Liver (tissue), 3 donors: ENCODE measurements at regions not wholly inside any gene's neighbourhood (a gene's known extent, or its start where the extent isn't known, plus 50 kb on each side); places are given as distances from the start of the nearest gene placed in this dataset.

ENCODE experiments used
- GABPA ChIP-seq, 2 donors: IDR thresholded peaks in 1 of 2; conservative IDR thresholded peaks in 1 of 2; 2 replicates each; pipeline ENCODE4 v1.6.1; 2016; ENCODE audit warnings: antibody characterized with exemption in 2 of 2, mild to moderate bottlenecking in 1 of 2, moderate library complexity in 1 of 2
- NR2F2 ChIP-seq: IDR thresholded peaks from 2 replicates; pipeline ENCODE4 v1.6.1; 2016; ENCODE audit warnings: antibody characterized with exemption
- RAD21 ChIP-seq, 2 donors: IDR thresholded peaks; 2 replicates each; pipeline ENCODE4 v1.6.1; 2016; ENCODE audit warnings: antibody characterized with exemption in 2 of 2, mild to moderate bottlenecking in 2 of 2
- RXRA ChIP-seq, 2 donors: IDR thresholded peaks; 2 replicates each; pipeline ENCODE4 v1.6.1; 2017 to 2018; ENCODE audit warnings: antibody characterized with exemption in 2 of 2, mild to moderate bottlenecking in 1 of 2
- SP1 ChIP-seq: IDR thresholded peaks from 2 replicates; pipeline ENCODE4 v1.6.1; 2018; ENCODE audit warnings: antibody characterized with exemption, mild to moderate bottlenecking
- TAF1 ChIP-seq: conservative IDR thresholded peaks from 2 replicates; pipeline ENCODE4 v1.6.1; 2016; ENCODE audit warnings: antibody characterized with exemption, mild to moderate bottlenecking
- YY1 ChIP-seq: IDR thresholded peaks from 2 replicates; pipeline ENCODE4 v1.6.1; 2016; ENCODE audit warnings: antibody characterized with exemption, mild to moderate bottlenecking
- TF ChIP-seq, protein P1 (sequence below): fragments of 150-350 bp; IDR thresholded peaks from 2 replicates; pipeline ENCODE4 v1.5.1; 2017; ENCODE audit warnings: improper control_type of control experiment, low read depth, low read length; ENCODE audit not compliant: missing input control
- TF ChIP-seq, protein P2 (sequence below): IDR thresholded peaks from 2 replicates; pipeline ENCODE4 v1.6.1; 2016; ENCODE audit warnings: antibody characterized with exemption
- TF ChIP-seq, protein P3 (sequence below): IDR thresholded peaks from 2 replicates; pipeline ENCODE4 v1.6.1; 2016; ENCODE audit warnings: antibody characterized with exemption
- TF ChIP-seq, protein P4 (sequence below): IDR thresholded peaks from 2 replicates; pipeline ENCODE4 v1.6.1; 2016; ENCODE audit warnings: antibody characterized with exemption
- donor health status: healthy.
- donor health status: healthy.

DNA sequence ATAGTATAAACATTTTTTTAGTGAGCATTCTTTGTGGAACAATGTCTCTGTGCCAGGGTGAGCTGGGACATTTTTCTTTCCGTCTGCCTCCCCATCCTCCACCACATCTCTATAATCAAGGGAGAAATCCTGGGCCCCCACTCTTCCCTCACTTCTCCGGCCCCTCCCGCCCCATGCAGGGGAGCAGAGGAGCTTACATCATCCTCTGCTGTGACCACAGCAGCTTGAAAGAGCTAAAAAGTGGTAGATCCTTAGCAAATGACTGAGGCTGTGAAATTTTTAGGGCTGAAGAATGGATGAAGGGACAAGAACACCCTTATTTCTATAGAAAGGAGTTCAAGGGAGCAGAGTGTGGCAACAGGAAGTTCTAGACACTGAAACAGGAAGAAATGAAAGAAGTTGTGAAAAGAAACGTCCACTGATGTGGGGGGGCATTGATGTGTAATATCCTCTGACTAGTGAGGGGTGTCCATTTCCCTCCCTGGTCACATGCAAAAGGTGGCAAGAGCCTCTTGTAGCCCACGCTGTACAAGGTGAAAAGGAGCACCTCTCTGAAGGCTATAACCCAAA, 380.3 kb upstream of the JARID2 start:
- TF ChIP-seq RAD21 (IDR thresholded peaks at IDR 0.05) (peak in 1 of 2 donors; percentile 4), NR2F2 (no peak), SP1 (no peak), GABPA (IDR thresholded peaks at IDR 0.05 in 1 of 2, conservative IDR thresholded peaks at IDR 0.05 in 1 of 2) (no peak), YY1 (no peak), TAF1 (no peak), RXRA (IDR thresholded peaks at IDR 0.05) (no peak)
- TF ChIP-seq, protein P1, sequence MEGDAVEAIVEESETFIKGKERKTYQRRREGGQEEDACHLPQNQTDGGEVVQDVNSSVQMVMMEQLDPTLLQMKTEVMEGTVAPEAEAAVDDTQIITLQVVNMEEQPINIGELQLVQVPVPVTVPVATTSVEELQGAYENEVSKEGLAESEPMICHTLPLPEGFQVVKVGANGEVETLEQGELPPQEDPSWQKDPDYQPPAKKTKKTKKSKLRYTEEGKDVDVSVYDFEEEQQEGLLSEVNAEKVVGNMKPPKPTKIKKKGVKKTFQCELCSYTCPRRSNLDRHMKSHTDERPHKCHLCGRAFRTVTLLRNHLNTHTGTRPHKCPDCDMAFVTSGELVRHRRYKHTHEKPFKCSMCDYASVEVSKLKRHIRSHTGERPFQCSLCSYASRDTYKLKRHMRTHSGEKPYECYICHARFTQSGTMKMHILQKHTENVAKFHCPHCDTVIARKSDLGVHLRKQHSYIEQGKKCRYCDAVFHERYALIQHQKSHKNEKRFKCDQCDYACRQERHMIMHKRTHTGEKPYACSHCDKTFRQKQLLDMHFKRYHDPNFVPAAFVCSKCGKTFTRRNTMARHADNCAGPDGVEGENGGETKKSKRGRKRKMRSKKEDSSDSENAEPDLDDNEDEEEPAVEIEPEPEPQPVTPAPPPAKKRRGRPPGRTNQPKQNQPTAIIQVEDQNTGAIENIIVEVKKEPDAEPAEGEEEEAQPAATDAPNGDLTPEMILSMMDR: no peak
- TF ChIP-seq, protein P2, sequence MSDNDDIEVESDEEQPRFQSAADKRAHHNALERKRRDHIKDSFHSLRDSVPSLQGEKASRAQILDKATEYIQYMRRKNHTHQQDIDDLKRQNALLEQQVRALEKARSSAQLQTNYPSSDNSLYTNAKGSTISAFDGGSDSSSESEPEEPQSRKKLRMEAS: no peak
- TF ChIP-seq, protein P3, sequence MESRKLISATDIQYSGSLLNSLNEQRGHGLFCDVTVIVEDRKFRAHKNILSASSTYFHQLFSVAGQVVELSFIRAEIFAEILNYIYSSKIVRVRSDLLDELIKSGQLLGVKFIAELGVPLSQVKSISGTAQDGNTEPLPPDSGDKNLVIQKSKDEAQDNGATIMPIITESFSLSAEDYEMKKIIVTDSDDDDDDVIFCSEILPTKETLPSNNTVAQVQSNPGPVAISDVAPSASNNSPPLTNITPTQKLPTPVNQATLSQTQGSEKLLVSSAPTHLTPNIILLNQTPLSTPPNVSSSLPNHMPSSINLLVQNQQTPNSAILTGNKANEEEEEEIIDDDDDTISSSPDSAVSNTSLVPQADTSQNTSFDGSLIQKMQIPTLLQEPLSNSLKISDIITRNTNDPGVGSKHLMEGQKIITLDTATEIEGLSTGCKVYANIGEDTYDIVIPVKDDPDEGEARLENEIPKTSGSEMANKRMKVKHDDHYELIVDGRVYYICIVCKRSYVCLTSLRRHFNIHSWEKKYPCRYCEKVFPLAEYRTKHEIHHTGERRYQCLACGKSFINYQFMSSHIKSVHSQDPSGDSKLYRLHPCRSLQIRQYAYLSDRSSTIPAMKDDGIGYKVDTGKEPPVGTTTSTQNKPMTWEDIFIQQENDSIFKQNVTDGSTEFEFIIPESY: no peak
- TF ChIP-seq, protein P4, sequence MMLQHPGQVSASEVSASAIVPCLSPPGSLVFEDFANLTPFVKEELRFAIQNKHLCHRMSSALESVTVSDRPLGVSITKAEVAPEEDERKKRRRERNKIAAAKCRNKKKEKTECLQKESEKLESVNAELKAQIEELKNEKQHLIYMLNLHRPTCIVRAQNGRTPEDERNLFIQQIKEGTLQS: no peak
